ENCODE measurements at regions not wholly inside any gene's neighbourhood (a gene's known extent, or its start where the extent isn't known, plus 50 kb on each side); places are given as distances from the start of the nearest gene placed in this dataset.

GRCh38 chr10:33952692-33953360 lies 618.4 kb upstream of the NRP1 start:
- ChIA-PET POLR2A (ENCODE audit: low non-redundant PET) (no interaction called here), CTCF (no interaction called here)
- no TSS peak for BruUV-seq (replicated peaks)
- no peak for TF ChIP-seq EZH2 (IDR thresholded peaks at IDR 0.05; ENCODE audit: borderline replicate concordance, low read depth, low read length, poor library complexity, severe bottlenecking)
- no peak for DNase-seq (ENCODE audit: low spot score)
- intact Hi-C loops (cut with micrococcal nuclease; ENCODE audit: unreplicated experiment), result no loop called here
- Histone ChIP-seq H3K27ac (ENCODE audit: low read depth, low read length, poor library complexity, severe bottlenecking) (no peak overlapping the region), H3K4me3 (ENCODE audit: low read depth, low read length, poor library complexity, severe bottlenecking) (no peak overlapping the region), H3K4me1 (ENCODE audit: insufficient read depth, low read length, poor library complexity, severe bottlenecking) (no peaks in the 10 kb centered on the region), H3K9me3 (ENCODE audit: low read depth, low read length, poor library complexity, severe bottlenecking) (no peaks in the 10 kb centered on the region), H3K36me3 (ENCODE audit: insufficient read depth, low read length, poor library complexity, severe bottlenecking) (no peaks in the 10 kb centered on the region), H3K27me3 (replicated peaks; ENCODE audit: insufficient read depth, low read depth, low read length, poor library complexity) (no peaks in the 10 kb centered on the region)

- POLR2A ChIA-PET (ENCODE audit: low non-redundant PET), result no interaction called here
Observed at GRCh38 chr10:33950206-33950605, 615.7 kb upstream of the NRP1 start.

GRCh38 chr10:33947544-33947943 lies 613.1 kb upstream of the NRP1 start:
- no peak for DNase-seq (ENCODE audit: low spot score)
- Histone ChIP-seq H3K27ac (ENCODE audit: low read depth, low read length, poor library complexity, severe bottlenecking) (no peak overlapping the region), H3K27me3 (replicated peaks; ENCODE audit: insufficient read depth, low read depth, low read length, poor library complexity) (no peaks in the 10 kb centered on the region), H3K9me3 (ENCODE audit: low read depth, low read length, poor library complexity, severe bottlenecking) (no peaks in the 10 kb centered on the region), H3K4me3 (ENCODE audit: low read depth, low read length, poor library complexity, severe bottlenecking) (no peak overlapping the region), H3K36me3 (ENCODE audit: insufficient read depth, low read length, poor library complexity, severe bottlenecking) (no peaks in the 10 kb centered on the region), H3K4me1 (ENCODE audit: insufficient read depth, low read length, poor library complexity, severe bottlenecking) (no peaks in the 10 kb centered on the region)
- ChIA-PET POLR2A (ENCODE audit: low non-redundant PET) (no interaction called here), CTCF (no interaction called here)
- intact Hi-C loops (cut with micrococcal nuclease; ENCODE audit: unreplicated experiment), result no loop called here
- BruUV-seq (replicated peaks), result no TSS peak
- TF ChIP-seq EZH2 (IDR thresholded peaks at IDR 0.05; ENCODE audit: borderline replicate concordance, low read depth, low read length, poor library complexity, severe bottlenecking) (no peak), CTCF (conservative IDR thresholded peaks at IDR 0.05; ENCODE audit: low read depth, low read length) (no peak)

More at GRCh38 chr10:33950206-33950605, 615.7 kb upstream of the NRP1 start:
- TF ChIP-seq CTCF (conservative IDR thresholded peaks at IDR 0.05; ENCODE audit: low read depth, low read length) (no peak), EZH2 (IDR thresholded peaks at IDR 0.05; ENCODE audit: borderline replicate concordance, low read depth, low read length, poor library complexity, severe bottlenecking) (no peak)
- Histone ChIP-seq H3K9me3 (ENCODE audit: low read depth, low read length, poor library complexity, severe bottlenecking) (no peaks in the 10 kb centered on the region), H3K27ac (ENCODE audit: low read depth, low read length, poor library complexity, severe bottlenecking) (no peak overlapping the region), H3K4me1 (ENCODE audit: insufficient read depth, low read length, poor library complexity, severe bottlenecking) (no peaks in the 10 kb centered on the region), H3K36me3 (ENCODE audit: insufficient read depth, low read length, poor library complexity, severe bottlenecking) (no peaks in the 10 kb centered on the region), H3K27me3 (replicated peaks; ENCODE audit: insufficient read depth, low read depth, low read length, poor library complexity) (no peaks in the 10 kb centered on the region), H3K4me3 (ENCODE audit: low read depth, low read length, poor library complexity, severe bottlenecking) (no peak overlapping the region)
- BruUV-seq (replicated peaks), result no TSS peak
- CTCF ChIA-PET, result no interaction called here
- intact Hi-C loops (cut with micrococcal nuclease; ENCODE audit: unreplicated experiment), result no loop called here
- DNase-seq (ENCODE audit: low spot score), result peak; percentile 11

GRCh38 chr10:33945051-33945450 lies 610.6 kb upstream of the NRP1 start:
- no peaks in the 10 kb centered on the region for H3K36me3 ChIP-seq (ENCODE audit: insufficient read depth, low read length, poor library complexity, severe bottlenecking)
- no peaks in the 10 kb centered on the region for H3K9me3 ChIP-seq (ENCODE audit: low read depth, low read length, poor library complexity, severe bottlenecking)
- no peaks in the 10 kb centered on the region for H3K4me1 ChIP-seq (ENCODE audit: insufficient read depth, low read length, poor library complexity, severe bottlenecking)
- ChIA-PET POLR2A (ENCODE audit: low non-redundant PET) (no interaction called here), CTCF (no interaction called here)
- no TSS peak for BruUV-seq (replicated peaks)
- no peak for DNase-seq (ENCODE audit: low spot score)
- no peak overlapping the region for H3K4me3 ChIP-seq (ENCODE audit: low read depth, low read length, poor library complexity, severe bottlenecking)
- no peaks in the 10 kb centered on the region for H3K27me3 ChIP-seq (replicated peaks; ENCODE audit: insufficient read depth, low read depth, low read length, poor library complexity)
- intact Hi-C loops (cut with micrococcal nuclease; ENCODE audit: unreplicated experiment), result no loop called here
- no peak overlapping the region for H3K27ac ChIP-seq (ENCODE audit: low read depth, low read length, poor library complexity, severe bottlenecking)
- no peak for TF ChIP-seq EZH2 (IDR thresholded peaks at IDR 0.05; ENCODE audit: borderline replicate concordance, low read depth, low read length, poor library complexity, severe bottlenecking)
- no peak for TF ChIP-seq CTCF (conservative IDR thresholded peaks at IDR 0.05; ENCODE audit: low read depth, low read length)
